ENCODE measurements at regions not wholly inside any gene's neighbourhood (a gene's known extent, or its start where the extent isn't known, plus 50 kb on each side); places are given as distances from the start of the nearest gene placed in this dataset.

GRCh38 chr12:131605304-131605829 is 105.5 kb upstream of the SFSWAP start:
- no peak for DNase-seq

DNA sequence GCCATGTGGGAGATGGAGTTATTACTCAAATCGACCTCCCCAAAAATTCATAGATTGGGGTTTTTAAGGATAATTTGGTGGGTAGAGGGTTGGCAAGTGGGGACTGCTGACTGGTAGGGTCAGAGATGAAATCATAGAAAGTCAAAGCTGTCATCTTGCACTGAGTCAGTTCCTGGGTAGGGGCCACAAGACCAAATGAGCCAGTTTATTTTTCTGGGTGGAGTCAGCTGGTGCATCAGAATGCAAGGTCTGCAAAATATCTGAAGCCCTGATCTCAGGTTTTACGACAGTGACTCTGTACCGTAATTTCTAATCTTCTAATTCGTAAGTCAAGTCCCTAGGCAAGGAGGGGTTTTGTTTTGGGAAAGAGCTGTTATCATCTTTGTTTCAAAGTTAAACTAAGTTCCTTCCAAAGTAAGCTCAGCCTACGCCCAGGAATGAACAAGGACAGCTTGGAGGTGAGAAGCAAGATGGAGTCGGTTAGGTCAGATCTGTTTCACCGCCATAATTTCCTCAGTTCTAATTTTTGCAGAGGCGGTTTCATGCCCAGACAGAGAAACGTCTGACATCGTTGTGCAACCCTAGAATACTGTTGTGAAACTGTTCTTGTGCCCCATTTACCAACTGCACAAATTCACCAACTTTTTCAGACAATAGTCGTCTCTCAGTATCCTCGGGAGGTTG is 104.5 kb upstream of the SFSWAP start:
- DNase-seq: no peak

- DNase-seq: no peak
Measured at GRCh38 chr12:131607658-131608447, 103.0 kb upstream of the SFSWAP start.

- DNase-seq: peak; percentile 93
Measured at GRCh38 chr12:131608740-131609690, 101.9 kb upstream of the SFSWAP start.

DNA sequence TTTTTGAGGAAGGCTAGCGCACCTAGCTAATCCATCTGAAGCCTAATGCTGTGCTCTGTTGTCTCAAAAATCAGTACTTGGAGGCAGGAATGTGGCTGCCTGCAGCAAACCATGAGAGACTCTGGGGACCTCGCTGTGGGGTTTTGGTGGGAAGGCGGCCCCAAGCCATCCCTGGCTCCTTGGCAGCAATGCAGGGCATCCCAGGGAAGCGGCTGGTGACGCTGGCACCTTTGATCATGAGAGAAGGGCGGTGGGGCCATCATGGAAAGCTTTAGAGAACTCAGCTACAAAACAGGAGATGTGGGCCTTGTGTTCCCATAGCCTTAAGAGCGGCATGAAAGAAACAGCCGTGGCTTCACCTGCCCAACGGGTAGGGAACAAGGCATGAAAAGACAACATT is 101.1 kb upstream of the SFSWAP start:
- peak; percentile 73 for DNase-seq

- no peak for DNase-seq
Measured at GRCh38 chr12:131610181-131610580, 100.7 kb upstream of the SFSWAP start.

DNA sequence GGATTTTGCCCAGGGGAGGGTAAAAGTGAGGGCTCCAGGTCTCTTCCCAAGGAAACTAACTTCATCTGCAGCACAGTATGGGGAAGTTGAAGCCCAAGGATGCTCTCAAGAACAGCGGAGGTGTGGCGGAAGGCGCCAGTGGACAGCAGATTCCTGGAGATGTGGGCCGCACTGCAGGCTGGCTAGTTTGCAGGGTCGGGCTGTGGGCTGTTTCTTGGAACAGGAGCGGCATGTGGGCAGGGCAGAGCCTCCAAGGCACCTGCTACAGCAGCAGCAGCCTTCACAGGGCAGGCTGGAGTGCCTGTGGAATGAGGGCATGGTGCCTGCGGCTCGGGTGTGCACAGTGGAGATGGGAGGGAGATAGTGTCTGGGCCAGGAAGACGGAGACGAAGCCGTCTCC is 100.0 kb upstream of the SFSWAP start:
- no peak for DNase-seq

- no peak for DNase-seq
Measured at GRCh38 chr12:131611416-131612091, 99.3 kb upstream of the SFSWAP start.

GRCh38 chr12:131612092-131612755 is 98.7 kb upstream of the SFSWAP start:
- no peak for DNase-seq

DNA sequence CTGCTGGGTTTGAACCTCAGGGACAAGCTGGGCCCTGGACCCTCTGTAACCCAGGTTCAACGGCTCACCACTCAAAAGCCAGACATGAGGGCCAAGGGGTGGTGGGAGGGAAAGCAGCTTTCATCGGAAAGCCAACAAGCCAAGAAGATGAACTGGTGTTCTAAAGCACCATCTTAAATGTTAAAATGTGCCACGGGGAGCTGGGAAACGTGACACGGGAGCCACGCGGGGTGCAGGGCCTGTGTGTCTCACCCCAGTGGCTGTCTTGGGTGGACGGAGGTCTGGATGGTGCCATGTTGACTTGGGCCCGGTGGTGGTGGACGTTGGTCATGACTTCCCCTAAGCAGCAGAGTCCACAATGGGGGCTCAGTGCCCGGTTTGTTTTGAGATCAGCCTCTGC is 97.7 kb upstream of the SFSWAP start:
- DNase-seq: no peak

GRCh38 chr12:131613678-131614077 is 97.2 kb upstream of the SFSWAP start:
- DNase-seq: no peak

- DNase-seq: no peak
Measured at GRCh38 chr12:131615326-131616042, 95.4 kb upstream of the SFSWAP start.

- DNase-seq: no peak
Measured at GRCh38 chr12:131616043-131616700, 94.7 kb upstream of the SFSWAP start.

GRCh38 chr12:131616738-131617137 is 94.2 kb upstream of the SFSWAP start:
- no peak for DNase-seq

GRCh38 chr12:131617179-131617578 is 93.7 kb upstream of the SFSWAP start:
- DNase-seq: no peak

DNA sequence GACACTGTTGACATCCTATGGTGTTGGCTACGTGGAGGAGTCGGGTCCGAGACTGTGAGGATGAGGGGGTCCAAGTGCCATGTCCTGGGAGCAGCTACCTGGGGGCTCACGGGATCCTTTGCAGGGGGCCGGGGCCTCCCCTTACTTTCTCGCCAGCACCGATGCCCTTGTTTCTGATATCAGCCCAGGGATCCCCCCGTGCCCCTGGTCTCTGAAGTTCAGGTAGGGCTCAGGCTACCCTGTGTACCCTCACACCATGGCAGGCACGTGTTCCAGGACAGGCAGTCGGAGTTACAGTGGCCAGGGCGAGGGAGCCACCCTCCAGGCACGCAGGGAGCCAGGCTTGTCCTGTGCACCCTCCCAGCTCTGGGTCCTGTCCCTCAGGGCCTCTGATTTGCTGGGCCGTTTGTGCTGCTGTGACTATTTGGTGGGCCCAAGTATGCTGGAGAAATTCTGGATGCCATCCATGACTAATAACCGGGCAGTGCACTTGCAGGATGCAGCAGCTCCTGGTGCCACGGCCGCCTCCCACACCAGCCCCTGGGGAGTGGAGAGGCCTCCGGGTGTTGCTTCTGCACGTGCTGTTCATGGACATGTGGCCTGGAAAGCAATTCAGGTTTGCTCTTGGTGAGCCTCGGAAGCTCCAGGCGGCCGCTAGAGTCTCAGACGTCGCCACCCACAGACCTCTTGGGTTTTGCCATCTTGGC is 93.1 kb upstream of the SFSWAP start:
- DNase-seq: no peak

DNA sequence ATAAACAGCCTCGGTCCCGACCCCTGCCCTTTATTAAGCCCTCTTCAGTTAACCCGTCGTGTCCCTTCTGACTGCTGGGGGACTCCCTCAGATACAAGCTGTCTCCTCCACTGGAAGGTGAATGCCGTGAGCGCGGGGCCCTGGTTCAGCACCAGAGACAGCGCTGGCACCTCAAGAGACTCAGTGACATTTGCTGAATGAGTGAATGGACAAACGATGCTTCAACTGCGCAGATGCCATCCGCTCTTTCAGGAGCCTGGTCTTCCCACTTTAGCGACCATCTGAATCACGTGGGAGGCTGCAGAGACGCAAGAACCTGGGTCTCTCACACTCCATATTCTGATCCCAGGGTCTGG is 92.6 kb upstream of the SFSWAP start:
- DNase-seq: no peak

DNA sequence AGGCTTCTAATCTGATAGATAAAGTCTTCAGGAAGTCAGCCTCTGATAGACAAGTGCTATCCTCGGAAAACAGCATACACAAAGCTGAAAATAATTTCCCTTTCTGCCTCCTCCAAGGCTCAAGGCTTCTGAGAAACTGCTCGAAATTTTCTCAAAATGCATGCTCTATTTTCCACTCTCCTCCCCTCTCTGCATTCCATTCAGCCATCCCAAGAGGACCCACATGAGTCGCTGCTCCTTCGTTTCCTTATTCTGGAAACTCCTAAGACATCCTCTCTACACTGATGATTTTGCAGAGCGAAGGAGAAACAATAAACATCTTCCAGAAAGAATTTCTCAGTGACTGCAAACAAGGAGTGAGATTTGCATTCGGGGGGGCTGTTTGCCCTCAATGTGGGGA is 92.2 kb upstream of the SFSWAP start:
- no peak for DNase-seq

- no peak for DNase-seq
Measured at GRCh38 chr12:131619106-131619642, 91.7 kb upstream of the SFSWAP start.

Data from skin of body (tissue), 1 donor.